ENCODE measurements at regions not wholly inside any gene's neighbourhood (a gene's known extent, or its start where the extent isn't known, plus 50 kb on each side); places are given as distances from the start of the nearest gene placed in this dataset.

- H3K9me3 ChIP-seq: no peaks in the 10 kb centered on the region
- H3K27ac ChIP-seq: no peak overlapping the region
- no peaks in the 10 kb centered on the region for H3K27me3 ChIP-seq
- intact Hi-C loops (cut with DNase I; ENCODE audit: low total_unique reads): no loop called here
- no peaks in the 10 kb centered on the region for H3K4me1 ChIP-seq
- TF ChIP-seq POLR2A (IDR thresholded peaks at IDR 0.05) (no peak), CTCF (IDR thresholded peaks at IDR 0.05) (no peak)
- H3K36me3 ChIP-seq: no peaks in the 10 kb centered on the region
- no peak overlapping the region for H3K4me3 ChIP-seq
- no peak for DNase-seq
Observed at GRCh38 chr16:62853887-62854286, 817.6 kb upstream of the CDH8 start.

GRCh38 chr16:62846399-62847057, 810.3 kb upstream of the CDH8 start:
- no peak for DNase-seq
- no peaks in the 10 kb centered on the region for H3K9me3 ChIP-seq
- intact Hi-C loops (cut with DNase I; ENCODE audit: low total_unique reads): no loop called here
- H3K27ac ChIP-seq: no peak overlapping the region
- no peaks in the 10 kb centered on the region for H3K36me3 ChIP-seq
- no peaks in the 10 kb centered on the region for H3K4me1 ChIP-seq
- no peak overlapping the region for H3K4me3 ChIP-seq
- no peak for TF ChIP-seq CTCF (IDR thresholded peaks at IDR 0.05)
- no peak for TF ChIP-seq POLR2A (IDR thresholded peaks at IDR 0.05)
- peaks cover 0 to 3% of the 10 kb centered on the region in 2 donors for H3K27me3 ChIP-seq

GRCh38 chr16:62832214-62832613, 796.0 kb upstream of the CDH8 start:
- Histone ChIP-seq H3K4me3 (no peak overlapping the region), H3K4me1 (no peaks in the 10 kb centered on the region), H3K9me3 (no peaks in the 10 kb centered on the region), H3K36me3 (no peaks in the 10 kb centered on the region), H3K27me3 (no peaks in the 10 kb centered on the region), H3K27ac (no peak overlapping the region)
- DNase-seq: no peak
- TF ChIP-seq CTCF (IDR thresholded peaks at IDR 0.05) (no peak), POLR2A (IDR thresholded peaks at IDR 0.05) (no peak)
- intact Hi-C loops (cut with DNase I; ENCODE audit: low total_unique reads): no loop called here

GRCh38 chr16:62831235-62831850, 795.1 kb upstream of the CDH8 start:
- Histone ChIP-seq H3K4me1 (no peaks in the 10 kb centered on the region), H3K4me3 (no peak overlapping the region), H3K27me3 (no peaks in the 10 kb centered on the region), H3K27ac (no peak overlapping the region), H3K9me3 (no peaks in the 10 kb centered on the region), H3K36me3 (no peaks in the 10 kb centered on the region)
- no peak for DNase-seq
- intact Hi-C loops (cut with DNase I; ENCODE audit: low total_unique reads): no loop called here
- TF ChIP-seq POLR2A (IDR thresholded peaks at IDR 0.05) (no peak), CTCF (IDR thresholded peaks at IDR 0.05) (no peak)

- Histone ChIP-seq H3K4me1 (no peaks in the 10 kb centered on the region), H3K9me3 (no peaks in the 10 kb centered on the region), H3K27ac (no peak overlapping the region), H3K4me3 (no peak overlapping the region), H3K27me3 (no peaks in the 10 kb centered on the region), H3K36me3 (no peaks in the 10 kb centered on the region)
- no peak for TF ChIP-seq POLR2A (IDR thresholded peaks at IDR 0.05)
- no peak for TF ChIP-seq CTCF (IDR thresholded peaks at IDR 0.05)
- DNase-seq: no peak
- intact Hi-C loops (cut with DNase I; ENCODE audit: low total_unique reads): no loop called here
Observed at GRCh38 chr16:62829607-62830006, 793.4 kb upstream of the CDH8 start.

Data from uterus (tissue), 3 donors.